ENCODE measurements at regions not wholly inside any gene's neighbourhood (a gene's known extent, or its start where the extent isn't known, plus 50 kb on each side); places are given as distances from the start of the nearest gene placed in this dataset.
A peak's percentile ranks its signal among the peaks of the same experiment; 100 is the strongest.

- Histone ChIP-seq H3K4me1 (replicated peaks in 1 of 2) (no peaks in the 10 kb centered on the region), H3K4me3 (no peak overlapping the region), H3K27ac (no peak overlapping the region)
- WGBS, 10 experiments, result 16 to 97% (median 80%) methylated on average over 1 to 3 of the region's 3 CpGs; no CpG with 5 or more reads in 3 of the 10 experiments
- in situ Hi-C loops (cut with MboI; ENCODE audit: low pct_unique_long_range_greater_than_20kb in 2 of 9, low sequenced_read_pairs in 9 of 9, unreplicated experiment in 9 of 9), result no loop called here
- ATAC-seq (replicated peaks in 6 of 8), result no peak
Observed at GRCh38 chr12:127273626-127274025, 993.3 kb upstream of the TMEM132C start.

GRCh38 chr12:127275416-127275815 is 991.6 kb upstream of the TMEM132C start:
- H3K27ac ChIP-seq, result no peak overlapping the region
- 28 to 100% (median 91%) methylated on average over 1 to 4 of the region's 4 CpGs; no CpG with 5 or more reads in 3 of the 10 experiments for WGBS, 10 experiments
- peak in 1 of 8 experiments; percentile 50 for ATAC-seq (replicated peaks in 6 of 8)
- in situ Hi-C loops (cut with MboI; ENCODE audit: low pct_unique_long_range_greater_than_20kb in 2 of 9, low sequenced_read_pairs in 9 of 9, unreplicated experiment in 9 of 9), result loop anchor here in 2 of 9 experiments (25.0 kb wide), 1 partner anchor 163 kb away; no protein-coding TSS in a partner anchor
- no peak overlapping the region for H3K4me3 ChIP-seq
- H3K4me1 ChIP-seq (replicated peaks in 1 of 2), result no peaks in the 10 kb centered on the region

- no peak overlapping the region for H3K27ac ChIP-seq
- ATAC-seq (replicated peaks in 6 of 8), result no peak
- H3K4me1 ChIP-seq (replicated peaks in 1 of 2), result no peaks in the 10 kb centered on the region
- H3K4me3 ChIP-seq, result no peak overlapping the region
- 19 to 100% (median 77%) methylated on average over 1 to 6 of the region's 7 CpGs; no CpG with 5 or more reads in 4 of the 10 experiments for whole genome bisulfite sequencing, 10 experiments
- in situ Hi-C loops (cut with MboI; ENCODE audit: low pct_unique_long_range_greater_than_20kb in 2 of 9, low sequenced_read_pairs in 9 of 9, unreplicated experiment in 9 of 9), result loop anchor here in 2 of 9 experiments (25.0 kb wide), 1 partner anchor 166 kb away; no protein-coding TSS in a partner anchor
Observed at GRCh38 chr12:127277882-127278281, 989.1 kb upstream of the TMEM132C start.

GRCh38 chr12:127278351-127278750 is 988.6 kb upstream of the TMEM132C start:
- no peaks in the 10 kb centered on the region for H3K4me1 ChIP-seq (replicated peaks in 1 of 2)
- in situ Hi-C loops (cut with MboI; ENCODE audit: low pct_unique_long_range_greater_than_20kb in 2 of 9, low sequenced_read_pairs in 9 of 9, unreplicated experiment in 9 of 9), result loop anchor here in 2 of 9 experiments (25.0 kb wide), 1 partner anchor 166 kb away; no protein-coding TSS in a partner anchor
- H3K27ac ChIP-seq, result no peak overlapping the region
- H3K4me3 ChIP-seq, result no peak overlapping the region
- peak in 1 of 8 experiments; percentile 38 for ATAC-seq (replicated peaks in 6 of 8)
- WGBS, 10 experiments, result 80 to 82% (median 80%) methylated on average over 1 to 2 of the region's 3 CpGs; no CpG with 5 or more reads in 7 of the 10 experiments

- H3K4me1 ChIP-seq (replicated peaks in 1 of 2), result no peaks in the 10 kb centered on the region
- no peak overlapping the region for H3K4me3 ChIP-seq
- ATAC-seq (replicated peaks in 6 of 8), result peak in 4 of 8 experiments; percentile 32 to 60 (median 45)
- H3K27ac ChIP-seq, result no peak overlapping the region
- WGBS, 10 experiments, result 32 to 100% (median 70%) methylated on average over 2 to 10 of the region's 43 CpGs; no CpG with 5 or more reads in 3 of the 10 experiments
- in situ Hi-C loops (cut with MboI; ENCODE audit: low pct_unique_long_range_greater_than_20kb in 2 of 9, low sequenced_read_pairs in 9 of 9, unreplicated experiment in 9 of 9), result loop anchor here in 2 of 9 experiments (25.0 kb wide), 1 partner anchor 168 kb away; no protein-coding TSS in a partner anchor
Observed at GRCh38 chr12:127280393-127281275, 986.3 kb upstream of the TMEM132C start.

- WGBS, 10 experiments, result 32 to 95% (median 75%) methylated on average over 2 to 6 of the region's 7 CpGs; no CpG with 5 or more reads in 2 of the 10 experiments
- ATAC-seq (replicated peaks in 6 of 8), result no peak
- Histone ChIP-seq H3K4me1 (replicated peaks in 1 of 2) (no peaks in the 10 kb centered on the region), H3K4me3 (no peak overlapping the region), H3K27ac (no peak overlapping the region)
- in situ Hi-C loops (cut with MboI; ENCODE audit: low pct_unique_long_range_greater_than_20kb in 2 of 9, low sequenced_read_pairs in 9 of 9, unreplicated experiment in 9 of 9), result loop anchor here in 2 of 9 experiments (25.0 kb wide), 1 partner anchor 171 kb away; no protein-coding TSS in a partner anchor
Observed at GRCh38 chr12:127282786-127283565, 984.0 kb upstream of the TMEM132C start.

- no peak for ATAC-seq (replicated peaks in 6 of 8)
- WGBS, 10 experiments, result 0 to 100% (median 84%) methylated on average over 1 to 6 of the region's 6 CpGs
Observed at GRCh38 chr12:127284021-127284420, 982.9 kb upstream of the TMEM132C start.

GRCh38 chr12:127284870-127285431 is 982.0 kb upstream of the TMEM132C start:
- in situ Hi-C loops (cut with MboI; ENCODE audit: low pct_unique_long_range_greater_than_20kb in 2 of 9, low sequenced_read_pairs in 9 of 9, unreplicated experiment in 9 of 9), result loop anchor here in 2 of 9 experiments (25.0 kb wide), 1 partner anchor 173 kb away; no protein-coding TSS in a partner anchor
- no peak for ATAC-seq (replicated peaks in 6 of 8)
- no peak overlapping the region for H3K4me3 ChIP-seq
- no peak overlapping the region for H3K27ac ChIP-seq
- H3K4me1 ChIP-seq (replicated peaks in 1 of 2), result no peaks in the 10 kb centered on the region
- 0 to 80% (median 17%) methylated on average over 1 to 3 of the region's 3 CpGs; no CpG with 5 or more reads in 1 of the 10 experiments for WGBS, 10 experiments

More at GRCh38 chr12:127284021-127284420, 982.9 kb upstream of the TMEM132C start:
- in situ Hi-C loops (cut with MboI; ENCODE audit: low pct_unique_long_range_greater_than_20kb in 2 of 9, low sequenced_read_pairs in 9 of 9, unreplicated experiment in 9 of 9), result loop anchor here in 2 of 9 experiments (25.0 kb wide), 1 partner anchor 172 kb away; no protein-coding TSS in a partner anchor
- Histone ChIP-seq H3K4me1 (replicated peaks in 1 of 2) (no peaks in the 10 kb centered on the region), H3K27ac (no peak overlapping the region), H3K4me3 (no peak overlapping the region)

GRCh38 chr12:127286281-127286680 is 980.7 kb upstream of the TMEM132C start:
- H3K4me1 ChIP-seq (replicated peaks in 1 of 2), result no peaks in the 10 kb centered on the region
- no peak overlapping the region for H3K4me3 ChIP-seq
- ATAC-seq (replicated peaks in 6 of 8), result no peak
- in situ Hi-C loops (cut with MboI; ENCODE audit: low pct_unique_long_range_greater_than_20kb in 2 of 9, low sequenced_read_pairs in 9 of 9, unreplicated experiment in 9 of 9), result loop anchor here in 2 of 9 experiments (25.0 kb wide), 1 partner anchor 174 kb away; no protein-coding TSS in a partner anchor
- H3K27ac ChIP-seq, result no peak overlapping the region
- 28 to 71% (median 53%) methylated on average over 1 to 2 of the region's 3 CpGs; no CpG with 5 or more reads in 4 of the 10 experiments for WGBS, 10 experiments

- H3K27ac ChIP-seq, result no peak overlapping the region
- no peak for ATAC-seq (replicated peaks in 6 of 8)
- no peak overlapping the region for H3K4me3 ChIP-seq
- no peaks in the 10 kb centered on the region for H3K4me1 ChIP-seq (replicated peaks in 1 of 2)
- WGBS, 10 experiments, result 47 to 100% (median 83%) methylated on average over 1 to 7 of the region's 11 CpGs
- in situ Hi-C loops (cut with MboI; ENCODE audit: low pct_unique_long_range_greater_than_20kb in 2 of 9, low sequenced_read_pairs in 9 of 9, unreplicated experiment in 9 of 9), result loop anchor here in 2 of 9 experiments (25.0 kb wide), 1 partner anchor 175 kb away; no protein-coding TSS in a partner anchor
Observed at GRCh38 chr12:127287256-127287655, 979.7 kb upstream of the TMEM132C start.

- no peak for ATAC-seq (replicated peaks in 6 of 8)
- no peak overlapping the region for H3K27ac ChIP-seq
- in situ Hi-C loops (cut with MboI; ENCODE audit: low pct_unique_long_range_greater_than_20kb in 2 of 9, low sequenced_read_pairs in 9 of 9, unreplicated experiment in 9 of 9), result loop anchor here in 3 of 9 experiments (10.0 to 25.0 kb wide), 2 partner anchors 178 to 185 kb away; no protein-coding TSS in a partner anchor
- no peak overlapping the region for H3K4me3 ChIP-seq
- H3K4me1 ChIP-seq (replicated peaks in 1 of 2), result no peaks in the 10 kb centered on the region
- 17 to 100% (median 80%) methylated on average over 1 to 3 of the region's 5 CpGs; no CpG with 5 or more reads in 3 of the 10 experiments for WGBS, 10 experiments
Observed at GRCh38 chr12:127290251-127290650, 976.7 kb upstream of the TMEM132C start.

GRCh38 chr12:127292736-127293135 is 974.2 kb upstream of the TMEM132C start:
- no peak overlapping the region for H3K27ac ChIP-seq
- in situ Hi-C loops (cut with MboI; ENCODE audit: low pct_unique_long_range_greater_than_20kb in 2 of 9, low sequenced_read_pairs in 9 of 9, unreplicated experiment in 9 of 9), result loop anchor here in 3 of 9 experiments (10.0 to 25.0 kb wide), 2 partner anchors 180 to 188 kb away; no protein-coding TSS in a partner anchor
- no peak overlapping the region for H3K4me3 ChIP-seq
- no peak for ATAC-seq (replicated peaks in 6 of 8)
- WGBS, 10 experiments, result 17 to 100% (median 86%) methylated on average over 1 to 6 of the region's 6 CpGs; no CpG with 5 or more reads in 5 of the 10 experiments
- H3K4me1 ChIP-seq (replicated peaks in 1 of 2), result no peaks in the 10 kb centered on the region

Measured in motor neuron (in vitro differentiated cells).